Right kidney (tissue), 1 donor: ENCODE measurements at regions not wholly inside any gene's neighbourhood (a gene's known extent, or its start where the extent isn't known, plus 50 kb on each side); places are given as distances from the start of the nearest gene placed in this dataset.
A peak's percentile ranks its signal among the peaks of the same experiment; 100 is the strongest.

Source experiments
- DNase-seq: peaks from one replicate; pipeline ENCODE4 v3.0.0-alpha.2; 2016

- no peak for DNase-seq
Observed at GRCh38 chr2:125516496-125517109, 1139.4 kb upstream of the GYPC start.

- no peak for DNase-seq
Observed at GRCh38 chr2:125526093-125526492, 1129.9 kb upstream of the GYPC start.

- no peak for DNase-seq
Observed at GRCh38 chr2:125535089-125535488, 1120.9 kb upstream of the GYPC start.

GRCh38 chr2:125543968-125544514 is 1111.9 kb upstream of the GYPC start:
- no peak for DNase-seq

- no peak for DNase-seq
Observed at GRCh38 chr2:125553768-125554167, 1102.2 kb upstream of the GYPC start.

GRCh38 chr2:125554956-125555355 is 1101.0 kb upstream of the GYPC start:
- no peak for DNase-seq

GRCh38 chr2:125559186-125559585 is 1096.8 kb upstream of the GYPC start:
- DNase-seq = no peak

GRCh38 chr2:125560855-125561254 is 1095.1 kb upstream of the GYPC start:
- no peak for DNase-seq

- no peak for DNase-seq
Observed at GRCh38 chr2:125561302-125561701, 1094.7 kb upstream of the GYPC start.

- DNase-seq = no peak
Observed at GRCh38 chr2:125562924-125563323, 1093.0 kb upstream of the GYPC start.

GRCh38 chr2:125564471-125564870 is 1091.5 kb upstream of the GYPC start:
- DNase-seq = no peak

GRCh38 chr2:125566422-125566821 is 1089.5 kb upstream of the GYPC start:
- DNase-seq = peak; percentile 6

GRCh38 chr2:125567100-125567499 is 1088.9 kb upstream of the GYPC start:
- no peak for DNase-seq

- DNase-seq = no peak
Observed at GRCh38 chr2:125572660-125573059, 1083.3 kb upstream of the GYPC start.

GRCh38 chr2:125573432-125573831 is 1082.5 kb upstream of the GYPC start:
- no peak for DNase-seq

- no peak for DNase-seq
Observed at GRCh38 chr2:125576558-125576957, 1079.4 kb upstream of the GYPC start.

GRCh38 chr2:125581557-125581956 is 1074.4 kb upstream of the GYPC start:
- no peak for DNase-seq

GRCh38 chr2:125582516-125582915 is 1073.4 kb upstream of the GYPC start:
- DNase-seq = no peak

- no peak for DNase-seq
Observed at GRCh38 chr2:125584732-125585131, 1071.2 kb upstream of the GYPC start.

- no peak for DNase-seq
Observed at GRCh38 chr2:125588780-125589179, 1067.2 kb upstream of the GYPC start.

- DNase-seq = no peak
Observed at GRCh38 chr2:125591954-125592353, 1064.0 kb upstream of the GYPC start.

- DNase-seq = no peak
Observed at GRCh38 chr2:125593036-125593435, 1062.9 kb upstream of the GYPC start.

GRCh38 chr2:125596612-125597011 is 1059.3 kb upstream of the GYPC start:
- DNase-seq = no peak

- no peak for DNase-seq
Observed at GRCh38 chr2:125615438-125615837, 1040.5 kb upstream of the GYPC start.

- DNase-seq = no peak
Observed at GRCh38 chr2:125630377-125630776, 1025.6 kb upstream of the GYPC start.
